ENCODE measurements at regions not wholly inside any gene's neighbourhood (a gene's known extent, or its start where the extent isn't known, plus 50 kb on each side); places are given as distances from the start of the nearest gene placed in this dataset.

- no peaks in the 10 kb centered on the region for H4K20me1 ChIP-seq (ENCODE audit: low read depth)
- H3K79me2 ChIP-seq (ENCODE audit: low read depth): no peaks in the 10 kb centered on the region
- H3K27ac ChIP-seq: no peak overlapping the region
- no peak for DNase-seq (ENCODE audit: low spot score)
- H3K4me2 ChIP-seq: no peak overlapping the region
- no peaks in the 10 kb centered on the region for H3K9me3 ChIP-seq (ENCODE audit: low read depth)
- no peaks in the 10 kb centered on the region for H3F3A ChIP-seq (ENCODE audit: low read depth)
- H3K36me3 ChIP-seq: no peaks in the 10 kb centered on the region
- no peak overlapping the region for H3K9ac ChIP-seq
- Mint-ChIP-seq H3K27ac (no peak overlapping the region), H3K4me3 (no peak overlapping the region), H3K4me1 (peaks cover 17% of the 10 kb centered on the region), H3K27me3 (ENCODE audit: insufficient read depth, low read depth) (peaks cover 5% of the 10 kb centered on the region), H3K36me3 (no peaks in the 10 kb centered on the region), H3K9me3 (no peaks in the 10 kb centered on the region)
- H3K27me3 ChIP-seq: no peaks in the 10 kb centered on the region
- TF ChIP-seq CTCF (IDR thresholded peaks at IDR 0.05) (no peak), EZH2phosphoT487 (IDR thresholded peaks at IDR 0.05) (no peak), EZH2 (IDR thresholded peaks at IDR 0.05) (no peak)
- H2AFZ ChIP-seq (replicated peaks): no peak overlapping the region
- H3K4me3 ChIP-seq: no peak overlapping the region
- peaks cover 8% of the 10 kb centered on the region for H3K4me1 ChIP-seq
These were observed 503.2 kb upstream of the B3GAT1 start for GRCh38 chr11:134915212-134915611.

DNA sequence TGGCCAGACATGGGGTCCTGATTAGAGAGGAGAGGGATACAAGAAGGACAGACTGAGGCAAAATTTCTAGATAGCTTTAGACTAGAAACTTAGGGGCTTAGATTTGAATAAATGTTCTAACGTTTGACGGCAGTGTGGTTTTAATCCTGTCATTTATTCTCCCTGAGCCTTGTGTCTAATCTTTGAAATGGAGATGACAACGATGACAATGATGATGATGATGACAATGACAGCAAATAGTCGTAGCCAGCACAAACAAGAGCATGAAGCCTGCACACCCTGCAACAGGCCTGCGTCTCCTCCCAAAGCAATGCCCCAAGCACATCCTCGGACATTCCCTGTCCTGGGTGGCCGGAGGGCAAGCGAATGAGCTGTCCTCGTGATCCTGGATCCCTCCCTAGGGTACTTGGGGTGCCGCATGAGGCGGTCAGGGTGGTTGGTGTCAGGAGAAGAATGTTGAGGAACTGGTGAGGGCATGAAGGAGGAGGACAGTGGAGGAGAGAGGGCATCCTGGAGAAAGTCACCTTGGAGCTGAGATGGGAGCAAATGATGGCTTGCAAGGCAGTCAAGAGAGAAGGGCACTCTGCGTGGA lies 502.1 kb upstream of the B3GAT1 start:
- H3K4me2 ChIP-seq: no peak overlapping the region
- no peaks in the 10 kb centered on the region for H3F3A ChIP-seq (ENCODE audit: low read depth)
- no peak overlapping the region for H3K9ac ChIP-seq
- H3K27ac ChIP-seq: no peak overlapping the region
- Mint-ChIP-seq H3K27ac (peak overlapping the region; percentile 34), H3K9me3 (no peaks in the 10 kb centered on the region), H3K4me3 (no peak overlapping the region), H3K36me3 (no peaks in the 10 kb centered on the region), H3K4me1 (peaks cover 17% of the 10 kb centered on the region), H3K27me3 (ENCODE audit: insufficient read depth, low read depth) (peaks cover 9% of the 10 kb centered on the region)
- H3K27me3 ChIP-seq: no peaks in the 10 kb centered on the region
- TF ChIP-seq EZH2phosphoT487 (IDR thresholded peaks at IDR 0.05): no peak
- TF ChIP-seq EZH2 (IDR thresholded peaks at IDR 0.05): no peak
- TF ChIP-seq CTCF (IDR thresholded peaks at IDR 0.05): no peak
- peaks cover 8% of the 10 kb centered on the region for H3K4me1 ChIP-seq
- no peak overlapping the region for H3K4me3 ChIP-seq
- no peaks in the 10 kb centered on the region for H4K20me1 ChIP-seq (ENCODE audit: low read depth)
- H3K79me2 ChIP-seq (ENCODE audit: low read depth): no peaks in the 10 kb centered on the region
- no peaks in the 10 kb centered on the region for H3K9me3 ChIP-seq (ENCODE audit: low read depth)
- DNase-seq (ENCODE audit: low spot score): no peak
- H2AFZ ChIP-seq (replicated peaks): no peak overlapping the region
- H3K36me3 ChIP-seq: no peaks in the 10 kb centered on the region

GRCh38 chr11:134913391-134913790 lies 501.3 kb upstream of the B3GAT1 start:
- H3K27me3 ChIP-seq: no peaks in the 10 kb centered on the region
- Mint-ChIP-seq H3K36me3 (no peaks in the 10 kb centered on the region), H3K4me3 (no peak overlapping the region), H3K4me1 (peaks cover 17% of the 10 kb centered on the region), H3K9me3 (no peaks in the 10 kb centered on the region), H3K27me3 (ENCODE audit: insufficient read depth, low read depth) (peaks cover 9% of the 10 kb centered on the region), H3K27ac (peak overlapping the region; percentile 34)
- no peak overlapping the region for H3K27ac ChIP-seq
- no peaks in the 10 kb centered on the region for H3K9me3 ChIP-seq (ENCODE audit: low read depth)
- H3K4me1 ChIP-seq: peaks cover 8% of the 10 kb centered on the region
- TF ChIP-seq EZH2 (IDR thresholded peaks at IDR 0.05): no peak
- no peak overlapping the region for H3K4me2 ChIP-seq
- no peak overlapping the region for H3K9ac ChIP-seq
- DNase-seq (ENCODE audit: low spot score): no peak
- H3K79me2 ChIP-seq (ENCODE audit: low read depth): no peaks in the 10 kb centered on the region
- no peak overlapping the region for H3K4me3 ChIP-seq
- no peaks in the 10 kb centered on the region for H4K20me1 ChIP-seq (ENCODE audit: low read depth)
- H3F3A ChIP-seq (ENCODE audit: low read depth): no peaks in the 10 kb centered on the region
- H2AFZ ChIP-seq (replicated peaks): no peak overlapping the region
- H3K36me3 ChIP-seq: no peaks in the 10 kb centered on the region

GRCh38 chr11:134911514-134912180 lies 499.6 kb upstream of the B3GAT1 start:
- H3K9me3 ChIP-seq (ENCODE audit: low read depth): no peaks in the 10 kb centered on the region
- H4K20me1 ChIP-seq (ENCODE audit: low read depth): no peaks in the 10 kb centered on the region
- no peak overlapping the region for H3K27ac Mint-ChIP-seq
- no peaks in the 10 kb centered on the region for H3K27me3 ChIP-seq
- TF ChIP-seq CTCF (IDR thresholded peaks at IDR 0.05) (no peak), EZH2 (IDR thresholded peaks at IDR 0.05) (no peak), EZH2phosphoT487 (IDR thresholded peaks at IDR 0.05) (no peak)
- H3K27ac ChIP-seq: no peak overlapping the region
- H3K36me3 Mint-ChIP-seq: no peaks in the 10 kb centered on the region
- no peak overlapping the region for H3K4me3 Mint-ChIP-seq
- H3K4me2 ChIP-seq: no peak overlapping the region
- no peaks in the 10 kb centered on the region for H3K36me3 ChIP-seq
- peaks cover 8% of the 10 kb centered on the region for H3K4me1 ChIP-seq
- H3K9ac ChIP-seq: no peak overlapping the region
- H2AFZ ChIP-seq (replicated peaks): no peak overlapping the region
- H3K4me1 Mint-ChIP-seq: peaks cover 14% of the 10 kb centered on the region
- peaks cover 15% of the 10 kb centered on the region for H3K27me3 Mint-ChIP-seq (ENCODE audit: insufficient read depth, low read depth)
- no peaks in the 10 kb centered on the region for H3F3A ChIP-seq (ENCODE audit: low read depth)
- no peaks in the 10 kb centered on the region for H3K9me3 Mint-ChIP-seq
- H3K4me3 ChIP-seq: no peak overlapping the region
- H3K79me2 ChIP-seq (ENCODE audit: low read depth): no peaks in the 10 kb centered on the region
- DNase-seq (ENCODE audit: low spot score): no peak
